Astrocyte (in vitro differentiated cells and primary cell): ENCODE measurements at regions not wholly inside any gene's neighbourhood (a gene's known extent, or its start where the extent isn't known, plus 50 kb on each side); places are given as distances from the start of the nearest gene placed in this dataset.

Experiments used
- DNase-seq: peaks from one replicate; pipeline ENCODE4 v3.0.0-alpha.2; 2010; ENCODE audit warnings: low read depth
- FAIRE-seq: peaks from 2 replicates; lab custom pipeline; 2011; peaks lifted over from hg19 to GRCh38; lab: Jason Lieb, UNC
- H2AFZ ChIP-seq: 2 replicates; pipeline ENCODE4 v1.6.0; 2012; ENCODE audit warnings: low read depth, low read length, inconsistent platforms
- H3K27ac ChIP-seq: 2 replicates; pipeline ENCODE4 v1.5.1; 2011; ENCODE audit warnings: low read depth, low read length, inconsistent platforms
- H3K27me3 ChIP-seq: 2 replicates; pipeline ENCODE4 v1.6.0; 2011; ENCODE audit warnings: low read length, inconsistent platforms; ENCODE audit not compliant: insufficient read depth
- H3K36me3 ChIP-seq: 2 replicates; pipeline ENCODE4 v1.5.1; 2011; ENCODE audit warnings: low read length, inconsistent platforms; ENCODE audit not compliant: insufficient read depth
- H3K4me1 ChIP-seq: 2 replicates; pipeline ENCODE4 v1.5.1; 2011; ENCODE audit warnings: low read length, inconsistent platforms; ENCODE audit not compliant: insufficient read depth
- H3K4me2 ChIP-seq: 2 replicates; pipeline ENCODE4 v1.6.0; 2012; ENCODE audit warnings: low read length, inconsistent platforms
- H3K4me3 ChIP-seq: 2 replicates; pipeline ENCODE4 v1.5.1; 2011; ENCODE audit warnings: low read depth, mild to moderate bottlenecking, low read length, inconsistent platforms; ENCODE audit not compliant: insufficient read depth
- H3K79me2 ChIP-seq: 2 replicates; pipeline ENCODE4 v1.6.0; 2012; ENCODE audit warnings: mild to moderate bottlenecking, low read length, inconsistent platforms; ENCODE audit not compliant: insufficient read depth
- H3K9ac ChIP-seq: 2 replicates; pipeline ENCODE4 v1.6.0; 2012; ENCODE audit warnings: mild to moderate bottlenecking, low read length, inconsistent platforms
- H3K9me3 ChIP-seq: 2 replicates; pipeline ENCODE4 v1.5.1; 2012; ENCODE audit warnings: low read depth, mild to moderate bottlenecking, low read length, inconsistent platforms; ENCODE audit not compliant: insufficient read depth
- H4K20me1 ChIP-seq: 2 replicates; pipeline ENCODE4 v1.6.0; 2012; ENCODE audit warnings: low read length, inconsistent platforms; ENCODE audit not compliant: insufficient read depth
- H3K27ac Mint-ChIP-seq: one replicate; pipeline ENCODE4 v1.8.0; 2021; ENCODE audit warnings: mild to moderate bottlenecking, mixed read lengths; ENCODE audit not compliant: unreplicated experiment
- H3K27me3 Mint-ChIP-seq: one replicate; pipeline ENCODE4 v1.8.0; 2021; ENCODE audit warnings: low read depth, mixed read lengths; ENCODE audit not compliant: unreplicated experiment
- H3K36me3 Mint-ChIP-seq: one replicate; pipeline ENCODE4 v1.8.0; 2021; ENCODE audit warnings: low read depth, mixed read lengths; ENCODE audit not compliant: unreplicated experiment
- H3K4me1 Mint-ChIP-seq: one replicate; pipeline ENCODE4 v1.8.0; 2021; ENCODE audit warnings: low read depth, mixed read lengths; ENCODE audit not compliant: unreplicated experiment
- H3K4me3 Mint-ChIP-seq: one replicate; pipeline ENCODE4 v1.8.0; 2021; ENCODE audit warnings: mild to moderate bottlenecking, moderate library complexity, mixed read lengths; ENCODE audit not compliant: unreplicated experiment
- H3K9me3 Mint-ChIP-seq: one replicate; pipeline ENCODE4 v1.8.0; 2021; ENCODE audit warnings: mild to moderate bottlenecking, mixed read lengths; ENCODE audit not compliant: unreplicated experiment
- EZH2 ChIP-seq: IDR thresholded peaks from 2 replicates; pipeline ENCODE4 v1.6.1; 2012; ENCODE audit warnings: mild to moderate bottlenecking, low read length, inconsistent platforms; ENCODE audit not compliant: insufficient read depth
- TF ChIP-seq, protein P1 (sequence below): IDR thresholded peaks from 2 replicates; pipeline ENCODE4 v1.5.1; 2011; ENCODE audit warnings: low read depth, mild to moderate bottlenecking, inconsistent platforms, low read length, moderate library complexity; ENCODE audit not compliant: insufficient read depth

DNA sequence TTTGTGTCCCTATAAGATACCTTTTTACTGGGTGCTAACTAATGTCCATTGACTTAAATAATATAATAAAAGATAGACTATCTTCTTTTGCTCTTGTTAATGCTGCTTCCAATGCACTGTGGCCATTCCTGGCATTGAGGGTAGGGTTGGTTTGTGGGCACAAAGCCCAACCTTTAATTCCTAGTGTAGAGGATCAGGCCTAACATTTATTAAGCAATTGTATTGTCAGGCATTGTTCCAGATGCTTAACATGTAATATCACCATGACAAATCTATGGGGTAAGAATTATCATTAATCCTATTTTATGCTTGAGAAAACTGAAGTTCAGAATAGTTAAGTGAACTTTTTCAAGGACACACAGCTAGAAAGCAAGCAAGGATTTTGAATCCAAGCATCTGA is 60.4 kb upstream of the GPBP1 start:
- no peaks in the 10 kb centered on the region for H3K4me1 Mint-ChIP-seq
- no peak overlapping the region for H3K9ac ChIP-seq
- TF ChIP-seq, protein P1, sequence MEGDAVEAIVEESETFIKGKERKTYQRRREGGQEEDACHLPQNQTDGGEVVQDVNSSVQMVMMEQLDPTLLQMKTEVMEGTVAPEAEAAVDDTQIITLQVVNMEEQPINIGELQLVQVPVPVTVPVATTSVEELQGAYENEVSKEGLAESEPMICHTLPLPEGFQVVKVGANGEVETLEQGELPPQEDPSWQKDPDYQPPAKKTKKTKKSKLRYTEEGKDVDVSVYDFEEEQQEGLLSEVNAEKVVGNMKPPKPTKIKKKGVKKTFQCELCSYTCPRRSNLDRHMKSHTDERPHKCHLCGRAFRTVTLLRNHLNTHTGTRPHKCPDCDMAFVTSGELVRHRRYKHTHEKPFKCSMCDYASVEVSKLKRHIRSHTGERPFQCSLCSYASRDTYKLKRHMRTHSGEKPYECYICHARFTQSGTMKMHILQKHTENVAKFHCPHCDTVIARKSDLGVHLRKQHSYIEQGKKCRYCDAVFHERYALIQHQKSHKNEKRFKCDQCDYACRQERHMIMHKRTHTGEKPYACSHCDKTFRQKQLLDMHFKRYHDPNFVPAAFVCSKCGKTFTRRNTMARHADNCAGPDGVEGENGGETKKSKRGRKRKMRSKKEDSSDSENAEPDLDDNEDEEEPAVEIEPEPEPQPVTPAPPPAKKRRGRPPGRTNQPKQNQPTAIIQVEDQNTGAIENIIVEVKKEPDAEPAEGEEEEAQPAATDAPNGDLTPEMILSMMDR, result no peak
- no peak for TF ChIP-seq EZH2

DNA sequence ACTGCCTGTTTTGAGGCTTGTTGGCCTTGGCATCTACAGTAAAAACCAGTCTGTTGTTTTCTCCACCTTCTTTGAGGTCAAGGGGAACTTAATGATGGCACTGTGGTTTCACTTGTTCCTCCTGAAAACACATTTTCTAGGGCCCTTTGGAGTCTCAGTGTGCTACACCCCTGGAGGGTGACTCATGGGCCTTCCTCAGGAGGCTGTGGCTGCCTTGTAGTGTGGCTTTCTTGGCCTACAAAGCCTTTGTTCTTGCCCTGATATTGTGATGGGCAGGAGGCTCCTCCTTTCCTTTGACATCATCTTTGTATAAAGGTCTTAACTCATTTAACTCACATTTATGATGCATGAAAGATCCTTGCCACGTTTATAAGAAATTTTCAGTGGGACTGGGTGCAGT is 56.3 kb upstream of the GPBP1 start:
- H3K27ac ChIP-seq, result no peak overlapping the region
- Mint-ChIP-seq H3K9me3 (no peaks in the 10 kb centered on the region), H3K4me1 (no peaks in the 10 kb centered on the region), H3K27me3 (peaks cover 2% of the 10 kb centered on the region), H3K4me3 (no peak overlapping the region), H3K36me3 (no peaks in the 10 kb centered on the region), H3K27ac (no peak overlapping the region)
- no peak for TF ChIP-seq EZH2
- TF ChIP-seq, protein P1, result no peak
- DNase-seq, result no peak
- no peak overlapping the region for H2AFZ ChIP-seq
- no peak overlapping the region for H3K4me2 ChIP-seq
- H3K4me3 ChIP-seq, result no peak overlapping the region
- H3K4me1 ChIP-seq, result no peaks in the 10 kb centered on the region
- H3K36me3 ChIP-seq, result no peaks in the 10 kb centered on the region
- no peaks in the 10 kb centered on the region for H3K27me3 ChIP-seq
- no peaks in the 10 kb centered on the region for H3K79me2 ChIP-seq
- no peaks in the 10 kb centered on the region for H3K9me3 ChIP-seq
- H4K20me1 ChIP-seq, result no peaks in the 10 kb centered on the region
- H3K9ac ChIP-seq, result no peak overlapping the region
- no peak for FAIRE-seq

More for the DNA sequence above, 60.4 kb upstream of the GPBP1 start:
- H3K9me3 ChIP-seq, result no peaks in the 10 kb centered on the region
- no peak overlapping the region for H3K4me2 ChIP-seq
- H3K27me3 ChIP-seq, result no peaks in the 10 kb centered on the region
- H3K4me1 ChIP-seq, result no peaks in the 10 kb centered on the region
- Mint-ChIP-seq H3K9me3 (no peaks in the 10 kb centered on the region), H3K27me3 (peaks cover 2% of the 10 kb centered on the region), H3K4me3 (no peak overlapping the region), H3K36me3 (no peaks in the 10 kb centered on the region), H3K27ac (no peak overlapping the region)
- H3K27ac ChIP-seq, result no peak overlapping the region
- no peaks in the 10 kb centered on the region for H4K20me1 ChIP-seq
- H3K79me2 ChIP-seq, result no peaks in the 10 kb centered on the region
- no peaks in the 10 kb centered on the region for H3K36me3 ChIP-seq
- no peak overlapping the region for H2AFZ ChIP-seq
- DNase-seq, result no peak
- no peak overlapping the region for H3K4me3 ChIP-seq
- FAIRE-seq, result no peak

DNA sequence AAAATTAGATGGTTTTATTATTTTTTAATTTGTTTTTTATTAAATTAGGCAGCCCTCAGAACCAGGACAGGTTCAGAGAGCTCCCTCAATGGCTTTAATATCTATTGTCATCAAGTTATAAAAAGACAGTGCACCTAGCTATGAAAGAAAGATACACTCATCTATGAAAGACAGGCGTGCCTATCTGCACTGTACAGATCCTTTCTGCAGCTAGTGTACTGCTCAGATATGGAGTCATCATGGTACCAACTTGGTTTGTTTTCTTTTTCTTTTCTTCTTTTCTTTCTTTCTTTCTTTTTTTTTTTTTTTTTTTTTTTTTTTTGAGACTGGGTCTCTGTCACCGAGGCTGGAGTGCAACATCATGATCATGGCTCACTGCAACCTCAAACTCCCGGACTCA is 54.8 kb upstream of the GPBP1 start:
- H2AFZ ChIP-seq, result no peak overlapping the region
- H3K4me3 ChIP-seq, result no peak overlapping the region
- H3K27ac ChIP-seq, result no peak overlapping the region
- no peaks in the 10 kb centered on the region for H3K79me2 ChIP-seq
- no peaks in the 10 kb centered on the region for H3K9me3 ChIP-seq
- H3K4me1 ChIP-seq, result no peaks in the 10 kb centered on the region
- H3K9ac ChIP-seq, result no peak overlapping the region
- FAIRE-seq, result no peak
- H3K36me3 Mint-ChIP-seq, result no peaks in the 10 kb centered on the region
- H3K4me3 Mint-ChIP-seq, result no peak overlapping the region
- no peak for DNase-seq
- H3K9me3 Mint-ChIP-seq, result no peaks in the 10 kb centered on the region
- no peaks in the 10 kb centered on the region for H3K4me1 Mint-ChIP-seq
- H3K36me3 ChIP-seq, result no peaks in the 10 kb centered on the region
- H3K27me3 ChIP-seq, result no peaks in the 10 kb centered on the region
- no peak overlapping the region for H3K27ac Mint-ChIP-seq
- H3K27me3 Mint-ChIP-seq, result no peaks in the 10 kb centered on the region
- H3K4me2 ChIP-seq, result no peak overlapping the region
- no peaks in the 10 kb centered on the region for H4K20me1 ChIP-seq
- TF ChIP-seq, protein P1, result no peak
- TF ChIP-seq EZH2, result no peak
